ENCODE measurements at regions not wholly inside any gene's neighbourhood (a gene's known extent, or its start where the extent isn't known, plus 50 kb on each side); places are given as distances from the start of the nearest gene placed in this dataset.

DNA sequence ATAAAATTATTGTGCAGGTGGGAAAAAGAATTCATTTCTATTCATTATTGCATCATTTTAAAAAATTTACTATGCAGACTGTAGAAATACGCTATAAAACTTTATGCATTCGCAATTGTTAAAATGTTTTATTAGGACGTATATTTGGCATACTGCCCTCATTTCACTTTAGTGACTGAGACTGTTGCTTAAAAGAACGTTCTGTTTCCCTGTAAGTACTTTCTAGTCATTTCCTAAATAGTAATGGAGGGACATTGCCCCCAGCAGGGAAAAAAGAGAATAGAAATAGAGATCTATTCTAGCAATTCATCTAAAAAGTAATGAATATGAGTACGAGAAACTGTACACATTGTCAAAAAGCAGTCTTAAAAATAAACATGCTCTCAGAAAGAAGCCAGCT is 1295.8 kb upstream of the TENM3 start:
- no peak for TF ChIP-seq POLR2A (IDR thresholded peaks at IDR 0.05)
- TF ChIP-seq CTCF (IDR thresholded peaks at IDR 0.05), result no peak
